Thoracic aorta (tissue), 2 donors: ENCODE measurements at regions not wholly inside any gene's neighbourhood (a gene's known extent, or its start where the extent isn't known, plus 50 kb on each side); places are given as distances from the start of the nearest gene placed in this dataset.

Source experiments
- ATAC-seq: fragments of 150-250 bp; one replicate; pipeline ENCODE4 v1.8.0; 2017; ENCODE audit warnings: low read depth; ENCODE audit not compliant: insufficient number of reproducible peaks, low FRiP score
- DNase-seq: peaks from one replicate; pipeline ENCODE4 v3.0.0-alpha.2; 2020; ENCODE audit warnings: low spot score
- H3K27ac ChIP-seq, 2 donors: fragments of 200-600 bp; sonication (generic); 1 replicate in 1 of 2; 2 replicates in 1 of 2; pipeline ENCODE4 v1.5.1; 2016; ENCODE audit warnings: mild to moderate bottlenecking in 2 of 2, moderate library complexity in 2 of 2
- H3K27me3 ChIP-seq: fragments of 200-600 bp; sonication (generic); replicated peaks from 2 replicates; pipeline ENCODE4 v1.6.0; 2016; ENCODE audit warnings: mild to moderate bottlenecking; ENCODE audit not compliant: insufficient read depth
- H3K36me3 ChIP-seq: fragments of 200-600 bp; sonication (generic); one replicate; pipeline ENCODE4 v1.5.1; 2016
- H3K4me1 ChIP-seq, 2 donors: fragments of 200-600 bp; sonication (generic); 1 replicate in 1 of 2; 2 replicates in 1 of 2; pipeline versions ENCODE4 v1.5.1 to v1.6.0; 2016; ENCODE audit warnings: low read depth in 2 of 2, mild to moderate bottlenecking in 1 of 2; ENCODE audit not compliant: control insufficient read depth in 1 of 2
- H3K4me3 ChIP-seq: fragments of 200-600 bp; sonication (generic); 2 replicates; pipeline ENCODE4 v1.5.1; 2016; ENCODE audit warnings: mild to moderate bottlenecking
- H3K9me3 ChIP-seq: fragments of 200-600 bp; sonication (generic); 2 replicates; pipeline ENCODE4 v1.5.1; 2016
- TF ChIP-seq, protein P1 (sequence below): fragments of 200-600 bp; sonication (generic); IDR thresholded peaks from one replicate; pipeline ENCODE4 v1.5.1; 2019; ENCODE audit warnings: antibody characterized with exemption

- H3K27me3 ChIP-seq, result no peaks in the 10 kb centered on the region
- no peaks in the 10 kb centered on the region for H3K9me3 ChIP-seq
- no peak overlapping the region for H3K4me3 ChIP-seq
- TF ChIP-seq, protein P1, sequence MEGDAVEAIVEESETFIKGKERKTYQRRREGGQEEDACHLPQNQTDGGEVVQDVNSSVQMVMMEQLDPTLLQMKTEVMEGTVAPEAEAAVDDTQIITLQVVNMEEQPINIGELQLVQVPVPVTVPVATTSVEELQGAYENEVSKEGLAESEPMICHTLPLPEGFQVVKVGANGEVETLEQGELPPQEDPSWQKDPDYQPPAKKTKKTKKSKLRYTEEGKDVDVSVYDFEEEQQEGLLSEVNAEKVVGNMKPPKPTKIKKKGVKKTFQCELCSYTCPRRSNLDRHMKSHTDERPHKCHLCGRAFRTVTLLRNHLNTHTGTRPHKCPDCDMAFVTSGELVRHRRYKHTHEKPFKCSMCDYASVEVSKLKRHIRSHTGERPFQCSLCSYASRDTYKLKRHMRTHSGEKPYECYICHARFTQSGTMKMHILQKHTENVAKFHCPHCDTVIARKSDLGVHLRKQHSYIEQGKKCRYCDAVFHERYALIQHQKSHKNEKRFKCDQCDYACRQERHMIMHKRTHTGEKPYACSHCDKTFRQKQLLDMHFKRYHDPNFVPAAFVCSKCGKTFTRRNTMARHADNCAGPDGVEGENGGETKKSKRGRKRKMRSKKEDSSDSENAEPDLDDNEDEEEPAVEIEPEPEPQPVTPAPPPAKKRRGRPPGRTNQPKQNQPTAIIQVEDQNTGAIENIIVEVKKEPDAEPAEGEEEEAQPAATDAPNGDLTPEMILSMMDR, result no peak
- H3K36me3 ChIP-seq, result no peaks in the 10 kb centered on the region
- no peak overlapping the region for H3K27ac ChIP-seq
- peaks cover 5 to 14% of the 10 kb centered on the region in 2 donors for H3K4me1 ChIP-seq
- ATAC-seq (no peak), DNase-seq (no peak)
These were observed 84.6 kb upstream of the GRAMD2B start for GRCh38 chr5:126338635-126339034.

DNA sequence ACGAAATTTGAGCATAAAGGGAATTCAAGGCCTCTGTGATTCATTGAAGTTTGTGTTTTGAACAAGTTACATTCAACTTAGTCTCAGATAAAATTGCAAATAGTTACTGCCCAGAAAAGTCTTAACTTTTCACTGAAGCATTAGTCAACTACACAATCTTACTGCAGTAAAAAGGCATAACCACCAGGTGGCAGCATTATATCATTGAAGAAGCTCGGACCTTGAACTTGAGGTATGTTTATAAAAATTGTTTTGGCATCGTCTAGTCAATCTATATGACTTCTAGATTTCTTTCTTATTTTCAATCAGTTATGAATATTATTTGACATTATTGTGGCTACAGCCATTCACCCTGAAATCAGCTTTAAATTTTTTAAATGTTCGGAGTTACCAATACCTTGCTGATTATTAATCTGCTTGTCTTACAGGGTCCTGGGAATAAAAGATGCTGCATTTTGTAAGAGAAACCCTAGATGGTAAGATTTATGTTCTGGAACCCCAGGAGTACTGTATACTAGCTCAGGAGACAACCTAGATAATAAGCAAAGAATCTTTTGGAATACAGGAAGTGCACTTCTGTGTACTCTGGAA, 83.9 kb upstream of the GRAMD2B start:
- H3K27ac ChIP-seq, result no peak overlapping the region
- peaks cover 5 to 21% of the 10 kb centered on the region in 2 donors for H3K4me1 ChIP-seq
- H3K9me3 ChIP-seq, result no peaks in the 10 kb centered on the region
- H3K4me3 ChIP-seq, result no peak overlapping the region
- ATAC-seq (peak; percentile 51), DNase-seq (peak; percentile 29)
- H3K27me3 ChIP-seq, result no peaks in the 10 kb centered on the region
- no peaks in the 10 kb centered on the region for H3K36me3 ChIP-seq
- TF ChIP-seq, protein P1, result peak; percentile 80

- DNase-seq (no peak), ATAC-seq (no peak)
- Histone ChIP-seq H3K4me3 (no peak overlapping the region), H3K27ac (peak overlapping the region in 1 of 2 donors; percentile 28), H3K9me3 (no peaks in the 10 kb centered on the region), H3K4me1 (peaks cover 5 to 21% of the 10 kb centered on the region in 2 donors), H3K36me3 (no peaks in the 10 kb centered on the region), H3K27me3 (no peaks in the 10 kb centered on the region)
- TF ChIP-seq, protein P1, result no peak
These were observed 81.1 kb upstream of the GRAMD2B start for GRCh38 chr5:126341906-126342630.

DNA sequence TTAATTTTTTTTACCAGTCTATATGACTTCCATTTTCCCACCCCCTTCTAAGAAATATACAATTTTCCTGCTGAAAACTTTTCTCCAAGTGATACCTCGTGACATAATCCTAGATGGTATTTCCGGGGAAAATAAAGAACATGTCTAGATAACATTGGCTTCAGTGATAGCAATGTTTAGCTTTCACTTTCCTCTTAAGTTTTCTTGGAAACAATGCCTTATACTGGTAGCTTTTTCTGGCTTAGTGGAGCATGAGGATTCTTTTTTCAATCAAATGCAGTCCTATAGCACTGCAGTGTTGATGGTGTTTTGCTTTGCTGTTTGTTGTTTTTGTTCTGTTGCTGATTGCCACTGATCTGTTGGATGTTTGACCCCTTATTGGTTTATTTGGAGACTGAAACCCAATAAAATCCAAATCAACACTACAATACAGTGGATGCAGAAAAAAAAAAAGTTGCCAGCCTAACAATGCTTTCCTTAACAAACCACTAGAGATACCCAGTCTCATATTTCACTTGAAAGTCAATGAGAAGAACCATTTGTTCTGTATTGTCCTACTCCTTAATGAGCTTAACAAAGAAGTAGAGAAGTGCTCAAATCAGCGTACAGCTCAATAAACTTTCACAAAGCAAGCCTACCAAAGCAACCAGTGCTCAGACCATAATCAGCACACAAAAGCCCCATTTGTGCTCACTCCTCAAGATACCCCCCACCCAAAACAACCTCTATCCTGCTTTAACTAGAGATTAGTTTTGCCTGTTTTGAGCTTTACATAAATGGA, 74.2 kb upstream of the GRAMD2B start:
- Histone ChIP-seq H3K4me1 (peaks cover 0 to 19% of the 10 kb centered on the region in 2 donors), H3K27ac (no peak overlapping the region), H3K36me3 (no peaks in the 10 kb centered on the region), H3K4me3 (no peak overlapping the region), H3K9me3 (no peaks in the 10 kb centered on the region), H3K27me3 (no peaks in the 10 kb centered on the region)
- DNase-seq (no peak), ATAC-seq (no peak)
- TF ChIP-seq, protein P1, result no peak

DNA sequence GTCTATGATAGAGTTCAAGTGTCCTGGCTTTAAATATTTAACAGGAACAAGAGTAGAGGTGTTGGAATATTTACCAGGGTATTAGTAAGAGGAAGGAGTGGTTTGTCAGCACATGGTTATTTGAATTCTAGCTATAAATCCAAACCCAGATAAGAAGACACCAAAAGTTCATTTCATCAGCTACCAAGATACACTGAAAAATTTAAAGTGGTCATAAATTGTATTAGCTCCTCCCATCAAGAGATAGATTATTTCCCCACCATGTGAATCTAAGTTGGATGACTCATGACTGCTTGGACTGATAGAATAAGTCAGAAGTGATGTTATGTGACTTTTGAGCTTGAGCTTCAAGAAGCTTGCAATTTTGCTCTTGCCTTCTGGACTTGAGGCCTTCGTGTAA, 72.1 kb upstream of the GRAMD2B start:
- Histone ChIP-seq H3K4me3 (no peak overlapping the region), H3K4me1 (peaks cover 9 to 24% of the 10 kb centered on the region in 2 donors), H3K27ac (no peak overlapping the region), H3K9me3 (no peaks in the 10 kb centered on the region), H3K27me3 (no peaks in the 10 kb centered on the region), H3K36me3 (no peaks in the 10 kb centered on the region)
- no peak for ATAC-seq
- no peak for DNase-seq
- TF ChIP-seq, protein P1, result no peak
